ENCODE measurements at regions not wholly inside any gene's neighbourhood (a gene's known extent, or its start where the extent isn't known, plus 50 kb on each side); places are given as distances from the start of the nearest gene placed in this dataset.

DNA sequence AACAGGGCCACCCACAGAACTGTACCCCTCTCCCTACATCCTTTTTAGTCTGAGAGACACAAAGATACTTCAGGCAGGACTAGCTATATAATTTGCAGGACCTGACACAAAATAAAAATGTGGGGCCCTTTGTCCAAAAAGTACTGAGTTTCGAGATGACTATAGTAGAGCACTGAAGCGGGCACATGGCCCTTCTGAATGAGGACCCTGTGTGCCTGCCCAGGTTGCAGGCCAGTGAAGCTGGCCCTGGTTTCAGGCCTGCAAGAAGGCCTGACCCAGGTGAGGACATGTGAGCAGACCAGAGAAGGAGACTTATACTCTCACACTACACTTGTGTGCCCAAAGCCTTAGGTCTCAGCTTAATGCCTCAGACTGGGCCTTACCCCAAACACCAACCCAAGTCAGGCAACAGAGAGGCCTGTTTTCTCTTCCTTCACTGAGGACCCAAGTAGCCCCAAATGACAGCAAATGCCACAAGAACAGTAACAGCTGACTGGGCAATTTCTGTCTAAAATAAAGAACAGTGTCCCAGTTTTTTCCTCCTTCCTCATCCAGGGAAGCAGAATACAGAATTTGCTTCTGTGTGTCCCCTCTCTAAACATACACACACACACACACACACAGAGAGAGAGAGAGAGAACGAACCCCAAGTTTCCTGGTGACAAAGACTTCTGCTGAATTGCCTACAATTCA, 100.9 kb upstream of the ARHGEF3 start:
- DNase-seq (ENCODE audit: low spot score), result no peak
- 96% methylated on average over 3 of the region's 3 CpGs for WGBS
- H3K27me3 ChIP-seq (replicated peaks; ENCODE audit: insufficient read depth), result no peaks in the 10 kb centered on the region

DNA sequence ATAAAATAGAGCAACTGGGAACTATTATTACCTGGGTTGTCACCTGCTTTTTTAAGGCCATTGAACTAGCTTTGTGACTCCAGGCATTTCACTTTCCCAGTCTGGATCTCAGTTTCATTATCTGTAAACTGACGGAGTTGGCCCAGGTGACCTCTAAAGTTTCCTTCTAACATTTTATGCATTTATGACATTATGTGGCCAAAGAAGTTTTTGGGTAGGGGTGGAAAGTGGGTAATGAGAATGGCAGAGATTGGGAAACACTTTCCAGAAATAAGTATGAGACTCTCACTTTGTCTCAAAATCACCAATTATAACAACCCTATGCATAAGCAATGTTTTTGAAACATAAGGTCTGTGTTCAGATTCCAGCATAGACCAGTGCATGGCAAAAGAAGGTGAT, 99.1 kb upstream of the ARHGEF3 start:
- no peak overlapping the region for H3K27ac ChIP-seq
- H3K4me1 ChIP-seq (replicated peaks), result no peaks in the 10 kb centered on the region
- no peaks in the 10 kb centered on the region for H3K9me3 ChIP-seq
- no peaks in the 10 kb centered on the region for H3K36me3 ChIP-seq
- DNase-seq (ENCODE audit: low spot score), result no peak
- 0% methylated on average over 1 of the region's 1 CpG for WGBS
- H3K27me3 ChIP-seq (replicated peaks; ENCODE audit: insufficient read depth), result no peaks in the 10 kb centered on the region
- intact Hi-C loops (cut with DNase I), result no loop called here
- no peak overlapping the region for H3K4me3 ChIP-seq
- TF ChIP-seq POLR2AphosphoS5 (IDR thresholded peaks at IDR 0.05) (no peak), POLR2A (IDR thresholded peaks at IDR 0.05) (no peak)
- TF ChIP-seq, protein P1, sequence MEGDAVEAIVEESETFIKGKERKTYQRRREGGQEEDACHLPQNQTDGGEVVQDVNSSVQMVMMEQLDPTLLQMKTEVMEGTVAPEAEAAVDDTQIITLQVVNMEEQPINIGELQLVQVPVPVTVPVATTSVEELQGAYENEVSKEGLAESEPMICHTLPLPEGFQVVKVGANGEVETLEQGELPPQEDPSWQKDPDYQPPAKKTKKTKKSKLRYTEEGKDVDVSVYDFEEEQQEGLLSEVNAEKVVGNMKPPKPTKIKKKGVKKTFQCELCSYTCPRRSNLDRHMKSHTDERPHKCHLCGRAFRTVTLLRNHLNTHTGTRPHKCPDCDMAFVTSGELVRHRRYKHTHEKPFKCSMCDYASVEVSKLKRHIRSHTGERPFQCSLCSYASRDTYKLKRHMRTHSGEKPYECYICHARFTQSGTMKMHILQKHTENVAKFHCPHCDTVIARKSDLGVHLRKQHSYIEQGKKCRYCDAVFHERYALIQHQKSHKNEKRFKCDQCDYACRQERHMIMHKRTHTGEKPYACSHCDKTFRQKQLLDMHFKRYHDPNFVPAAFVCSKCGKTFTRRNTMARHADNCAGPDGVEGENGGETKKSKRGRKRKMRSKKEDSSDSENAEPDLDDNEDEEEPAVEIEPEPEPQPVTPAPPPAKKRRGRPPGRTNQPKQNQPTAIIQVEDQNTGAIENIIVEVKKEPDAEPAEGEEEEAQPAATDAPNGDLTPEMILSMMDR (IDR thresholded peaks at IDR 0.05), result no peak

More for the DNA sequence above, 100.9 kb upstream of the ARHGEF3 start:
- Histone ChIP-seq H3K4me3 (no peak overlapping the region), H3K4me1 (replicated peaks) (no peaks in the 10 kb centered on the region), H3K9me3 (no peaks in the 10 kb centered on the region), H3K27ac (no peak overlapping the region), H3K36me3 (no peaks in the 10 kb centered on the region)
- TF ChIP-seq, protein P1 (IDR thresholded peaks at IDR 0.05), result no peak
- no peak for TF ChIP-seq POLR2AphosphoS5 (IDR thresholded peaks at IDR 0.05)
- TF ChIP-seq POLR2A (IDR thresholded peaks at IDR 0.05), result no peak
- intact Hi-C loops (cut with DNase I), result no loop called here

DNA sequence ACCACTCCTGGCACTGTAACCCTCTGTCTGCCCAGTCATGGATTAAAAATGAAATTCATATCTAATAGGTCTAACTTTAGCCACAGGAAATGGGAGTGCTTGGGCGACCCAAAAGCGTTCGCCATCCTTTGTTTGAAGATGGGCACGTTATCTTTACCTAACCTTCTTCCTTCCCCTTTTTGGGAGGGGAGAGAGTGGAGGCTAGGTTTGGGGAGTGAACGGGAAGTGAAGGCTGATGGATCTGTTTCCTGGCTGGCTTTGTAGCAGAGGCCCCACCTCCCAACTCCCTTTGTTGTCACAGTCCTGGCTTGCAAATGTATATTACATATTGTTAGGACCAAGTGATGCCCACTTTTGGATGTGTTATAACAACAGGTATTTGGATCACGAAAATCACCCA, 98.1 kb upstream of the ARHGEF3 start:
- Histone ChIP-seq H3K36me3 (no peaks in the 10 kb centered on the region), H3K4me1 (replicated peaks) (no peaks in the 10 kb centered on the region), H3K9me3 (no peaks in the 10 kb centered on the region), H3K27me3 (replicated peaks; ENCODE audit: insufficient read depth) (no peaks in the 10 kb centered on the region), H3K4me3 (no peak overlapping the region), H3K27ac (no peak overlapping the region)
- no peak for TF ChIP-seq POLR2A (IDR thresholded peaks at IDR 0.05)
- DNase-seq (ENCODE audit: low spot score), result no peak
- intact Hi-C loops (cut with DNase I), result no loop called here
- WGBS, result 80% methylated on average over 6 of the region's 6 CpGs

DNA sequence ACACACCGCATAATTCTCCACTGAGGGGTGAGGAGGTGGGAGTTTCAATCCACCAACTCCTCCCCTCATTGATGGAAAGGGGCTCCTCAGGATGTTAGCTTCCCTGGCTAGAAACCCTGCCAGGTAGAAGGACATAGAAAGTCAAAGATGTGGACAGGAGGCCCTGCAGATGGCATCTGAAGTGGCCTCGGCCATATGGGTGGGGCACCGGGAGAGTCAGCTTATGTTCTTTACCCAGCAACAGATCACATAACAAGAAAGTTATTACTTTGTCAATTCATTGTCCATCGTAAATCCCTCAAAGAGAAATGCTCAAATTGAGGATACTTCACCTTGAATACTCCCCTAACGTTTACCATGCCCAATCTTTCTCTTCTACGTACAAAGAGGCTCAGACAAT, 97.3 kb upstream of the ARHGEF3 start:
- no peaks in the 10 kb centered on the region for H3K27me3 ChIP-seq (replicated peaks; ENCODE audit: insufficient read depth)
- no peak overlapping the region for H3K27ac ChIP-seq
- intact Hi-C loops (cut with DNase I), result no loop called here
- no peaks in the 10 kb centered on the region for H3K36me3 ChIP-seq
- no peak overlapping the region for H3K4me3 ChIP-seq
- TF ChIP-seq POLR2AphosphoS5 (IDR thresholded peaks at IDR 0.05) (no peak), POLR2A (IDR thresholded peaks at IDR 0.05) (no peak)
- TF ChIP-seq, protein P1 (IDR thresholded peaks at IDR 0.05), result no peak
- no peak for DNase-seq (ENCODE audit: low spot score)
- 68% methylated on average over 6 of the region's 6 CpGs for WGBS
- no peaks in the 10 kb centered on the region for H3K4me1 ChIP-seq (replicated peaks)
- no peaks in the 10 kb centered on the region for H3K9me3 ChIP-seq

DNA sequence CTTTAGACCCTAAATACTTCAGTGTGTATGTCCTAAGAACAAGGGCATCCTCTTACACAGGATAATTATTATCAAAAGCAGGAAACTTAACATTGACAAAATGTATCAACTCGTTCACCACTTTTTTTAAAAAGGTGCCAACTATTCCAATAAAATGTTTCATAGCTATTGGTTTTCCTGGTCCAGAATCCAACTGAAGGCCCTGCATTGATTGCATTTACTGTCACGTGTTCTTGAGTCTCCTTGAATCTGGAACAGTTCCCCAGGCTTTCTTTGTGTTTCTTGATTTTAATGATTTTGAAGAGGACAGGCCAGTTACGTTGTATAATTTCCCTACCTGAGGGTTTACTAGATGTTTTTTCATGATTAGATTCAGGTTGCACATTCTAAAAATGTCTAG, 94.6 kb upstream of the ARHGEF3 start:
- no peaks in the 10 kb centered on the region for H3K4me1 ChIP-seq (replicated peaks)
- TF ChIP-seq POLR2A (IDR thresholded peaks at IDR 0.05) (no peak), POLR2AphosphoS5 (IDR thresholded peaks at IDR 0.05) (peak; percentile 68)
- intact Hi-C loops (cut with DNase I), result no loop called here

DNA sequence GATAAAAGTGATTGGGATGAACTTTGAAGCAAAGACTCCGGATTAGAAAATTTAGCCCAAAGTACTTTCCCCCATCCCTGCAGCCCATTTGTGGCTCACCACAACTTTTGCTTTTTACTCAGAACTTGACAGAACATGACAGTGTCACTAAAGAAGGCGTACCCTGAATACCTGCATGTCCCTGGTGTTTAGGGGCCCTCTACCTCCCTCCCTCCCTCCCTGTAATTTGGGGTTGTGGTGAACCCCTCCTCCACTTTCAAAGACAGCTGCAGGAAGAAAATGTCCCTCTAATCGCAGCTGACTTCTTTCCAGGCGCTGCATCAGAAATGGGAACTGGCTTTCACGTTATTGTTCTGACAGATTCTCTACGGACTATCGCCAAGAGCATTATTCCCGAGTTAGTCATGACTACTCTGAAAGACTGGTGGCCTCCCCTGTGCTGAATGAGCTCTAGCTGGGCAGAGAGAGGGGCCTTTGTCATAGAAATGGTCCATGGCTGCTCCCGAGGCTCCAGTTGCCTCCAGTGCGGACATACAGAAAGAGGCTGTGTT, 93.2 kb upstream of the ARHGEF3 start:
- Histone ChIP-seq H3K36me3 (no peaks in the 10 kb centered on the region), H3K4me3 (no peak overlapping the region), H3K27me3 (replicated peaks; ENCODE audit: insufficient read depth) (no peaks in the 10 kb centered on the region), H3K27ac (no peak overlapping the region), H3K9me3 (no peaks in the 10 kb centered on the region), H3K4me1 (replicated peaks) (no peaks in the 10 kb centered on the region)
- DNase-seq (ENCODE audit: low spot score), result no peak
- WGBS, result 58% methylated on average over 10 of the region's 10 CpGs
- intact Hi-C loops (cut with DNase I), result no loop called here
- TF ChIP-seq POLR2AphosphoS5 (IDR thresholded peaks at IDR 0.05), result no peak
- TF ChIP-seq POLR2A (IDR thresholded peaks at IDR 0.05), result no peak

More for the DNA sequence above, 94.6 kb upstream of the ARHGEF3 start:
- H3K36me3 ChIP-seq, result no peaks in the 10 kb centered on the region
- H3K4me3 ChIP-seq, result no peak overlapping the region
- peak; percentile 12 for DNase-seq (ENCODE audit: low spot score)
- H3K27me3 ChIP-seq (replicated peaks; ENCODE audit: insufficient read depth), result no peaks in the 10 kb centered on the region
- no peak overlapping the region for H3K27ac ChIP-seq
- 43% methylated on average over 3 of the region's 3 CpGs for WGBS
- no peaks in the 10 kb centered on the region for H3K9me3 ChIP-seq

Data from prostate gland (tissue), 2 donors.